H9 (cell line): ENCODE measurements at regions not wholly inside any gene's neighbourhood (a gene's known extent, or its start where the extent isn't known, plus 50 kb on each side); places are given as distances from the start of the nearest gene placed in this dataset.

Source experiments
- DNase-seq: peaks from one replicate; pipeline ENCODE4 v3.0.0-alpha.2; 2017
- H2AFZ ChIP-seq: one replicate; pipeline ENCODE4 v1.6.1; 2013; ENCODE audit warnings: mild to moderate bottlenecking, low read length, control low read depth, moderate library complexity
- H2AK5ac ChIP-seq: 2 replicates; pipeline ENCODE4 v1.6.1; 2013; ENCODE audit warnings: low read length, control low read depth, mixed read lengths; ENCODE audit not compliant: insufficient read length
- H2BK120ac ChIP-seq: one replicate; pipeline ENCODE4 v1.6.1; 2013; ENCODE audit warnings: low read depth, mild to moderate bottlenecking, low read length, control low read depth, inconsistent platforms; ENCODE audit not compliant: poor library complexity, severe bottlenecking
- H2BK12ac ChIP-seq: 2 replicates; pipeline ENCODE4 v1.6.1; 2013; ENCODE audit warnings: low read length, control low read depth, mixed read lengths, low read depth; ENCODE audit not compliant: insufficient read length
- H2BK15ac ChIP-seq: 2 replicates; pipeline ENCODE4 v1.6.1; 2013; ENCODE audit warnings: low read depth, low read length, control low read depth
- H2BK20ac ChIP-seq: one replicate; pipeline ENCODE4 v1.6.1; 2013; ENCODE audit warnings: low read depth, mild to moderate bottlenecking, low read length, control low read depth, inconsistent platforms; ENCODE audit not compliant: poor library complexity, severe bottlenecking
- H2BK5ac ChIP-seq: 2 replicates; pipeline ENCODE4 v1.6.1; 2013; ENCODE audit warnings: low read length, control low read depth, mixed read lengths; ENCODE audit not compliant: insufficient read length
- H3K14ac ChIP-seq: 2 replicates; pipeline ENCODE4 v1.6.1; 2013; ENCODE audit warnings: low read length, control low read depth; ENCODE audit not compliant: insufficient read depth
- H3K18ac ChIP-seq: 2 replicates; pipeline ENCODE4 v1.6.1; 2013; ENCODE audit warnings: low read depth, mild to moderate bottlenecking, mixed read lengths, low read length, control low read depth; ENCODE audit not compliant: insufficient read length
- H3K23ac ChIP-seq: 2 replicates; pipeline ENCODE4 v1.6.1; 2013; ENCODE audit warnings: low read length, control low read depth, mixed read lengths, low read depth; ENCODE audit not compliant: insufficient read length
- H3K23me2 ChIP-seq: 2 replicates; pipeline ENCODE4 v1.6.1; 2013; ENCODE audit warnings: low read depth, mild to moderate bottlenecking, mixed read lengths, low read length, control low read depth; ENCODE audit not compliant: insufficient read length, poor library complexity, severe bottlenecking
- H3K27ac ChIP-seq: 2 replicates; pipeline ENCODE4 v1.5.1; 2013; ENCODE audit warnings: low read length, control low read depth, mixed read lengths, low read depth; ENCODE audit not compliant: insufficient read length
- H3K27me3 ChIP-seq: 2 replicates; pipeline ENCODE4 v1.6.1; 2013; ENCODE audit warnings: low read length, control low read depth, inconsistent platforms; ENCODE audit not compliant: insufficient read depth
- H3K4ac ChIP-seq: 2 replicates; pipeline ENCODE4 v1.6.1; 2013; ENCODE audit warnings: low read depth, mild to moderate bottlenecking, control low read depth, inconsistent platforms, low read length, moderate library complexity
- H3K4me1 ChIP-seq: 2 replicates; pipeline ENCODE4 v1.6.1; 2013; ENCODE audit warnings: low read length, control low read depth, inconsistent platforms; ENCODE audit not compliant: insufficient read depth
- H3K4me2 ChIP-seq: 2 replicates; pipeline ENCODE4 v1.6.1; 2013; ENCODE audit warnings: low read length, control low read depth, mixed read lengths; ENCODE audit not compliant: insufficient read length, insufficient read depth
- H3K56ac ChIP-seq: 2 replicates; pipeline ENCODE4 v1.6.1; 2013; ENCODE audit warnings: low read depth, mild to moderate bottlenecking, mixed read lengths, low read length, control low read depth; ENCODE audit not compliant: insufficient read length
- H3K79me1 ChIP-seq: 2 replicates; pipeline ENCODE4 v1.6.1; 2013; ENCODE audit warnings: low read depth, mild to moderate bottlenecking, moderate library complexity, low read length, control low read depth, inconsistent platforms; ENCODE audit not compliant: insufficient read depth, poor library complexity, severe bottlenecking
- H3K79me2 ChIP-seq: 2 replicates; pipeline ENCODE4 v1.6.1; 2013; ENCODE audit warnings: low read length, control low read depth, inconsistent platforms; ENCODE audit not compliant: insufficient read depth
- H3K9ac ChIP-seq: 2 replicates; pipeline ENCODE4 v1.6.1; 2013; ENCODE audit warnings: low read length, control low read depth, mixed read lengths; ENCODE audit not compliant: insufficient read length; ENCODE audit errors: extremely low read depth
- H3K9me3 ChIP-seq: one replicate; pipeline ENCODE4 v1.6.1; 2013; ENCODE audit warnings: low read depth, low read length, inconsistent platforms; ENCODE audit not compliant: control insufficient read depth
- H3T11ph ChIP-seq: one replicate; pipeline ENCODE4 v1.6.1; 2013; ENCODE audit warnings: mild to moderate bottlenecking, low read length, control low read depth, inconsistent platforms
- H4K20me1 ChIP-seq: one replicate; pipeline ENCODE4 v1.6.1; 2013; ENCODE audit not compliant: control insufficient read depth, insufficient read length, insufficient read depth
- H4K5ac ChIP-seq: 2 replicates; pipeline ENCODE4 v1.6.1; 2013; ENCODE audit warnings: low read depth, mild to moderate bottlenecking, mixed read lengths, low read length, control low read depth; ENCODE audit not compliant: insufficient read length
- H4K8ac ChIP-seq: replicated peaks from 2 replicates; pipeline ENCODE4 v1.6.1; 2013; ENCODE audit warnings: low read length, control low read depth, mixed read lengths, low read depth; ENCODE audit not compliant: insufficient read length
- H4K91ac ChIP-seq: 2 replicates; pipeline ENCODE4 v1.6.1; 2013; ENCODE audit warnings: low read depth, mild to moderate bottlenecking, moderate library complexity, mixed read lengths, low read length, control low read depth; ENCODE audit not compliant: insufficient read length
- H3K27ac Mint-ChIP-seq, 3 experiments: 2 replicates in 2 of 3; 3 replicates in 1 of 3; pipeline ENCODE4 v1.8.0; 2020 to 2021; ENCODE audit warnings: mixed read lengths in 3 of 3, mild to moderate bottlenecking in 1 of 3, moderate library complexity in 1 of 3
- H3K27me3 Mint-ChIP-seq: 2 replicates; pipeline ENCODE4 v1.8.0; 2021; ENCODE audit warnings: low read depth, mild to moderate bottlenecking, moderate library complexity, mixed read lengths
- H3K36me3 Mint-ChIP-seq, 3 experiments: 2 replicates in 2 of 3; 3 replicates in 1 of 3; pipeline ENCODE4 v1.8.0; 2020 to 2021; ENCODE audit warnings: low read depth in 3 of 3, mixed read lengths in 3 of 3; ENCODE audit not compliant: insufficient read depth in 1 of 3
- H3K4me1 Mint-ChIP-seq, 2 experiments: 2 replicates each; pipeline ENCODE4 v1.8.0; 2020; ENCODE audit warnings: mixed read lengths in 2 of 2
- H3K4me3 Mint-ChIP-seq, 2 experiments: 2 replicates in 1 of 2; 3 replicates in 1 of 2; pipeline ENCODE4 v1.8.0; 2020 to 2021; ENCODE audit warnings: mild to moderate bottlenecking in 2 of 2, mixed read lengths in 2 of 2, moderate library complexity in 1 of 2
- H3K9me3 Mint-ChIP-seq, 2 experiments: 2 replicates in 1 of 2; 3 replicates in 1 of 2; pipeline ENCODE4 v1.8.0; 2020; ENCODE audit warnings: mild to moderate bottlenecking in 2 of 2, mixed read lengths in 2 of 2, moderate library complexity in 1 of 2
- CTCF ChIP-seq: fragments of 200-600 bp; sonication (generic); conservative IDR thresholded peaks from 3 replicates; pipeline ENCODE4 v1.8.0; 2021; ENCODE audit warnings: antibody characterized with exemption, mild to moderate bottlenecking
- WGBS: extraction: QIAGEN DNeasy Blood & Tissue Kit; methylation state at CpG from one replicate; pipeline ENCODE4 v1.1.7; 2013; ENCODE audit warnings: missing lambda C conversion rate, low lambda C conversion rate, mixed read lengths; ENCODE audit not compliant: insufficient read length; ENCODE audit errors: extremely low coverage; 5-methylcytosine and 5-hydroxymethylcytosine counted together

- TF ChIP-seq CTCF, result no peak
- WGBS, result no CpG with 5 or more reads among the region's 1 CpG
- no peak for DNase-seq
- H3K9ac ChIP-seq, result no peak overlapping the region
- H3K9me3 ChIP-seq, result no peaks in the 10 kb centered on the region
- no peak overlapping the region for H2BK12ac ChIP-seq
- H3K56ac ChIP-seq, result no peak overlapping the region
- no peaks in the 10 kb centered on the region for H3K27me3 Mint-ChIP-seq
- no peak overlapping the region for H3K4me3 Mint-ChIP-seq
- no peak overlapping the region for H4K5ac ChIP-seq
- H3K4me1 Mint-ChIP-seq, result peaks cover 9 to 12% of the 10 kb centered on the region in 2 experiments
- H3K79me2 ChIP-seq, result no peaks in the 10 kb centered on the region
- no peak overlapping the region for H3K4me2 ChIP-seq
- H3K23me2 ChIP-seq, result no peaks in the 10 kb centered on the region
- no peaks in the 10 kb centered on the region for H3K27me3 ChIP-seq
- H4K91ac ChIP-seq, result no peak overlapping the region
- H3T11ph ChIP-seq, result no peak overlapping the region
- no peaks in the 10 kb centered on the region for H3K9me3 Mint-ChIP-seq
- H4K8ac ChIP-seq, result no peak overlapping the region
- no peak overlapping the region for H3K14ac ChIP-seq
- no peak overlapping the region for H3K23ac ChIP-seq
- no peak overlapping the region for H2BK20ac ChIP-seq
- H2AFZ ChIP-seq, result no peak overlapping the region
- no peak overlapping the region for H2BK15ac ChIP-seq
- no peak overlapping the region for H2AK5ac ChIP-seq
- H4K20me1 ChIP-seq, result no peaks in the 10 kb centered on the region
- H3K4me1 ChIP-seq, result no peaks in the 10 kb centered on the region; the same call in 1 of the 2 replicates
- H3K18ac ChIP-seq, result no peak overlapping the region
- no peak overlapping the region for H2BK5ac ChIP-seq
- no peak overlapping the region for H3K27ac Mint-ChIP-seq
- H3K4ac ChIP-seq, result no peak overlapping the region
- no peaks in the 10 kb centered on the region for H3K79me1 ChIP-seq
- no peaks in the 10 kb centered on the region for H3K36me3 Mint-ChIP-seq
- H2BK120ac ChIP-seq, result no peak overlapping the region
- H3K27ac ChIP-seq, result no peak overlapping the region
Observed at GRCh38 chr1:101142244-101142643, 94.6 kb upstream of the S1PR1 start.
